LNCaP clone FGC (cell line): ENCODE measurements at regions not wholly inside any gene's neighbourhood (a gene's known extent, or its start where the extent isn't known, plus 50 kb on each side); places are given as distances from the start of the nearest gene placed in this dataset.

Source experiments
- DNase-seq: peaks from one replicate; pipeline ENCODE4 v3.0.0-alpha.2; 2011; ENCODE audit warnings: low read depth
- H3K4me3 ChIP-seq: 2 replicates; pipeline ENCODE4 v1.5.1; 2011; ENCODE audit warnings: mild to moderate bottlenecking, low read depth, low read length, control low read depth
- CTCF ChIP-seq: IDR thresholded peaks from 2 replicates; pipeline ENCODE4 v1.5.1; 2012; ENCODE audit warnings: mild to moderate bottlenecking; ENCODE audit not compliant: control insufficient read depth, insufficient read depth; ENCODE audit errors: extremely low read depth

GRCh38 chr17:52283872-52284271 lies 125.4 kb upstream of the CA10 start:
- H3K4me3 ChIP-seq = no peak overlapping the region
- no peak for DNase-seq
- TF ChIP-seq CTCF = no peak

- no peak for DNase-seq
Observed at GRCh38 chr17:52276381-52277008, 118.0 kb upstream of the CA10 start.

GRCh38 chr17:52271781-52272180 lies 113.3 kb upstream of the CA10 start:
- H3K4me3 ChIP-seq = no peak overlapping the region
- no peak for TF ChIP-seq CTCF
- DNase-seq = no peak

More at GRCh38 chr17:52276381-52277008, 118.0 kb upstream of the CA10 start:
- no peak for TF ChIP-seq CTCF
- no peak overlapping the region for H3K4me3 ChIP-seq

- H3K4me3 ChIP-seq = no peak overlapping the region
- no peak for TF ChIP-seq CTCF
- DNase-seq = no peak
Observed at GRCh38 chr17:52255347-52255746, 96.8 kb upstream of the CA10 start.

GRCh38 chr17:52244689-52245088 lies 86.2 kb upstream of the CA10 start:
- no peak for TF ChIP-seq CTCF
- no peak for DNase-seq

GRCh38 chr17:52242268-52242667 lies 83.8 kb upstream of the CA10 start:
- TF ChIP-seq CTCF = no peak
- DNase-seq = no peak
- no peak overlapping the region for H3K4me3 ChIP-seq

More at GRCh38 chr17:52244689-52245088, 86.2 kb upstream of the CA10 start:
- H3K4me3 ChIP-seq = no peak overlapping the region

GRCh38 chr17:52237151-52237550 lies 78.6 kb upstream of the CA10 start:
- TF ChIP-seq CTCF = no peak
- H3K4me3 ChIP-seq = no peak overlapping the region
- no peak for DNase-seq
